Lower lobe of right lung (tissue), 2 donors: ENCODE measurements at regions not wholly inside any gene's neighbourhood (a gene's known extent, or its start where the extent isn't known, plus 50 kb on each side); places are given as distances from the start of the nearest gene placed in this dataset.

Experiments
- ATAC-seq, 2 donors: fragments of 200-7000 bp; cut with Tn5 transposase; one replicate each; pipeline ENCODE4 v1.9.1; 2020 to 2022; ENCODE audit warnings: mild to moderate bottlenecking in 2 of 2, moderate library complexity in 2 of 2
- DNase-seq: peaks from one replicate; pipeline ENCODE4 v3.0.0-alpha.2; 2020
- H3K27ac ChIP-seq: fragments of 200-600 bp; one replicate; pipeline ENCODE4 v1.8.0; 2022
- H3K27me3 ChIP-seq: fragments of 200-600 bp; one replicate; pipeline ENCODE4 v1.8.0; 2022; ENCODE audit warnings: low read depth
- H3K36me3 ChIP-seq: fragments of 200-600 bp; one replicate; pipeline ENCODE4 v1.8.0; 2022; ENCODE audit warnings: mild to moderate bottlenecking
- H3K4me1 ChIP-seq: fragments of 200-600 bp; one replicate; pipeline ENCODE4 v1.8.0; 2022
- H3K4me3 ChIP-seq: fragments of 200-600 bp; one replicate; pipeline ENCODE4 v1.8.0; 2022; ENCODE audit warnings: mild to moderate bottlenecking
- H3K9me3 ChIP-seq: fragments of 200-600 bp; one replicate; pipeline ENCODE4 v1.8.0; 2022
- CTCF ChIP-seq: fragments of 200-600 bp; IDR thresholded peaks from one replicate; pipeline ENCODE4 v1.8.0; 2022; ENCODE audit warnings: antibody characterized with exemption, mild to moderate bottlenecking
- intact Hi-C: fragments of 100-400 bp; cut with DNase I; formaldehyde crosslinking; loops from one replicate; pipeline ENCODE4 v1.11.0; 2022
- donor health status: DM: no; HTN: yes; CAD: no; lungs with severe emphysema.

DNA sequence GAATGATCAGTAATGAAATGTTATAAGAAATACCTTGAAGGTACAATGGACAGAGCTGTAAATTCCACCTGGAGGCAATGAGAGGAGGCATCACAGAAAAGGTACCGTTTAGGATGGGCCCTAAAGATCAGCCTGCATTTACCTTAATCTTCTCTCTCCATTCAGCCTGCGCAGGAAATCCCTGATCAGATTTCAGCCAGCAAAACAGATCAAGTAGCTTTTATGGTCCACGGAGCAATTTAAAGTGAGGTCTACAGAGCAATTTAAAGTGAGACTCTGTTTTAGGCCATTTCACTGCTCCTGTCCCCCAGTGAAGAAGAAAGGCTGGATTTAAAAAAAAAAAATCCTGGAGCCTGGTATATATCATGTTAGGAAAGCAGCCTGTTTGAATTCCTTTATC is 195.1 kb upstream of the VCX start:
- DNase-seq (no peak), ATAC-seq (no peak)
- no peak overlapping the region for H3K4me3 ChIP-seq
- intact Hi-C loops = no loop called here
- no peaks in the 10 kb centered on the region for H3K27me3 ChIP-seq
- H3K4me1 ChIP-seq = no peaks in the 10 kb centered on the region
- no peaks in the 10 kb centered on the region for H3K36me3 ChIP-seq
- H3K9me3 ChIP-seq = no peaks in the 10 kb centered on the region
- no peak overlapping the region for H3K27ac ChIP-seq
- TF ChIP-seq CTCF = no peak

DNA sequence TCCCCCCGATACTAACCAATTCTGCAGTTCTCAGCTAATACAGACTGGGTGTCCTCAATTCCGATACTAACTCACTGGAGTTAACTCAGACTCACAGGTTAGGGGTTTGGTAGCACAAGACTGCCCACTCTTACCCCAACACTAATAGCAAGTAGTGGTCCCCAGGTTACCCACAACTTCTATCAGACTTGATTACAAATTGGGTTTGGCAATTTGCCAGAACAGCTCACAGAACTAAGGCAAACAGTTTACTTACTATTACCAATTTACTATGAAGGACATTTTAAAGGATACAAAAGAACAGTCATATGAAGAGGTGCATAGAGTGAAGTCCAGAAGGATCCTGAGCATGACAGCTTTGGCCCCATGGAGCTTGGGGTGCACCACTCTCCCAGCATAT is 201.8 kb upstream of the VCX start:
- Histone ChIP-seq H3K4me3 (no peak overlapping the region), H3K27ac (no peak overlapping the region), H3K36me3 (no peaks in the 10 kb centered on the region), H3K9me3 (no peaks in the 10 kb centered on the region), H3K4me1 (no peaks in the 10 kb centered on the region), H3K27me3 (no peaks in the 10 kb centered on the region)
- TF ChIP-seq CTCF = no peak
- intact Hi-C loops = no loop called here
- DNase-seq (no peak), ATAC-seq (no peak)

- intact Hi-C loops = no loop called here
- no peaks in the 10 kb centered on the region for H3K9me3 ChIP-seq
- H3K4me3 ChIP-seq = no peak overlapping the region
- H3K36me3 ChIP-seq = no peaks in the 10 kb centered on the region
- no peaks in the 10 kb centered on the region for H3K27me3 ChIP-seq
- no peak for TF ChIP-seq CTCF
- no peaks in the 10 kb centered on the region for H3K4me1 ChIP-seq
- DNase-seq = no peak
- H3K27ac ChIP-seq = no peak overlapping the region
- no peak for ATAC-seq
Observed at GRCh38 chrX:7640392-7640791, 202.6 kb upstream of the VCX start.

DNA sequence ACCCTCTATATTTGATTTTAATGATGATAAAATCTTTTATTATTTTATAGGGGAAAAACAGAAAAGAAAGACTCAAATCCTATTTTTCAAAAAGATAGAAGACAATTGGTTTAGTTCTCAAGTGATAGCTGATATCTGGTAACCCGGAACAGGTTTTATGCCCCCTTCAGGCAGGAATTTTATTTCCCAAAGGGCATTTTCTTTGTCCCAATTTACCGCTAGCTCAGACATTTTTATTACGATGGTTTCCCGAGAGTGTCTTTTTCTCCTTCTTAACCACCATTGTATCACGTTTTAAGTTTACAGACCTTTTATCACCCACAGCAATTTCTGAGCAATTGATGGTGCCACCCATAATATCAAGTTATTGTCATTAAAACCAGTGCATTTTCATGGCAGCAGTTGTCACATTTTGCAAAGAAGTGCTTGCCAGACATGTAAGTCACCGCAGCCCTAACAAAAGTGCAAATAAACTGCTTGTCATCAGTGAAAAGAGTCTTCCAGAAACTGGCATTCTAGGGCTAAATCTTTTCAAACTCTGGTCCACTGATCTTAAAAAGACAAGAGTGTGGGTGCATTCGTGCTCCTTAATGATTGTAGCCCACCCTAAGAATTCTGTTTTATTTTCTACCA is 204.8 kb upstream of the VCX start:
- intact Hi-C loops = no loop called here
- no peaks in the 10 kb centered on the region for H3K9me3 ChIP-seq
- ATAC-seq = no peak
- no peaks in the 10 kb centered on the region for H3K4me1 ChIP-seq
- TF ChIP-seq CTCF = no peak
- H3K4me3 ChIP-seq = no peak overlapping the region
- no peak for DNase-seq
- H3K27me3 ChIP-seq = no peaks in the 10 kb centered on the region
- no peak overlapping the region for H3K27ac ChIP-seq
- H3K36me3 ChIP-seq = no peaks in the 10 kb centered on the region

DNA sequence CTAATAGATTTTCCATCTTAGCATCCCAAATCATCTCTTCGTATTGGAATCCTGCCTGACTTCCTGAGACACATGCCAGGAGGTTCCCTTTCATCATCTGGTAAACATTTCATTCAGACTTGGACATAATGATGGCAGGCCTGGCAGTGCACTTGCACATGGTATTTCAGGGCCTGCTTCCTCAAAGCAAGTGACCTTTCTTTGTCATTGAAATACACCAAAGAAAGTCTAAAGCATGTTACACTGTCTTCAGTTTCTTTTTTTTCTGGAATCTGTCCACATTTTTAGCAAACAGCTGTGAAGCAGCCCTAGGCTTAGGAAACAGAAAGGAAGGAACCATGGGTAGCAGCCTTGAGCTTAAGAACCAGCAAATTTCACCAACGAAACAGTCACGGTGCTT is 205.9 kb upstream of the VCX start:
- intact Hi-C loops = no loop called here
- no peaks in the 10 kb centered on the region for H3K36me3 ChIP-seq
- no peaks in the 10 kb centered on the region for H3K27me3 ChIP-seq
- no peak overlapping the region for H3K27ac ChIP-seq
- ATAC-seq (no peak), DNase-seq (no peak)
- no peak for TF ChIP-seq CTCF
- H3K9me3 ChIP-seq = no peaks in the 10 kb centered on the region
- no peak overlapping the region for H3K4me3 ChIP-seq
- no peaks in the 10 kb centered on the region for H3K4me1 ChIP-seq

- no peak for TF ChIP-seq CTCF
- no peak overlapping the region for H3K4me3 ChIP-seq
- H3K9me3 ChIP-seq = no peaks in the 10 kb centered on the region
- no peak overlapping the region for H3K27ac ChIP-seq
- no peaks in the 10 kb centered on the region for H3K36me3 ChIP-seq
- no peak for DNase-seq
- no peak for ATAC-seq
- no peaks in the 10 kb centered on the region for H3K4me1 ChIP-seq
- intact Hi-C loops = no loop called here
- no peaks in the 10 kb centered on the region for H3K27me3 ChIP-seq
Observed at GRCh38 chrX:7635604-7636003, 207.4 kb upstream of the VCX start.
